ENCODE measurements at regions not wholly inside any gene's neighbourhood (a gene's known extent, or its start where the extent isn't known, plus 50 kb on each side); places are given as distances from the start of the nearest gene placed in this dataset.

GRCh38 chr13:59391696-59392095, 772.0 kb downstream of the DIAPH3 start:
- no peak for TF ChIP-seq YY1 (IDR thresholded peaks at IDR 0.05; ENCODE audit: insufficient read depth, insufficient read length)
- no peak for TF ChIP-seq ZNF274 (IDR thresholded peaks at IDR 0.05; ENCODE audit: low read depth, low read length)
- no peak for TF ChIP-seq SUZ12 (IDR thresholded peaks at IDR 0.05; ENCODE audit: extremely low read depth, insufficient read depth, insufficient read length)

Data from NT2/D1 (cell line).